GM12864 (cell line): ENCODE measurements at regions not wholly inside any gene's neighbourhood (a gene's known extent, or its start where the extent isn't known, plus 50 kb on each side); places are given as distances from the start of the nearest gene placed in this dataset.

Experiments
- DNase-seq: peaks from one replicate; pipeline ENCODE4 v3.0.0-alpha.2; 2011; ENCODE audit warnings: low read depth
- H3K4me3 ChIP-seq: 2 replicates; pipeline ENCODE4 v1.5.1; 2011; ENCODE audit warnings: mild to moderate bottlenecking, low read depth, low read length, control low read depth
- CTCF ChIP-seq: IDR thresholded peaks from 2 replicates; pipeline ENCODE4 v1.5.1; 2011; ENCODE audit warnings: low read depth, mild to moderate bottlenecking, moderate library complexity, low read length, control low read depth, inconsistent platforms; ENCODE audit errors: missing control alignments

- no peak for DNase-seq
- no peak for TF ChIP-seq CTCF
- no peak overlapping the region for H3K4me3 ChIP-seq
These were observed 772.7 kb downstream of the SEMA5A start for GRCh38 chr5:8773046-8773615.

GRCh38 chr5:8784692-8785091 lies 761.2 kb downstream of the SEMA5A start:
- no peak overlapping the region for H3K4me3 ChIP-seq
- no peak for DNase-seq
- TF ChIP-seq CTCF: no peak

- H3K4me3 ChIP-seq: no peak overlapping the region
- DNase-seq: no peak
- no peak for TF ChIP-seq CTCF
These were observed 757.6 kb downstream of the SEMA5A start for GRCh38 chr5:8788246-8788645.

- no peak for DNase-seq
- no peak overlapping the region for H3K4me3 ChIP-seq
- TF ChIP-seq CTCF: no peak
These were observed 740.2 kb downstream of the SEMA5A start for GRCh38 chr5:8805653-8806052.

GRCh38 chr5:8807636-8808035 lies 738.2 kb downstream of the SEMA5A start:
- no peak for TF ChIP-seq CTCF
- DNase-seq: no peak
- no peak overlapping the region for H3K4me3 ChIP-seq

GRCh38 chr5:8811581-8811980 lies 734.3 kb downstream of the SEMA5A start:
- no peak for TF ChIP-seq CTCF
- DNase-seq: no peak
- H3K4me3 ChIP-seq: no peak overlapping the region

GRCh38 chr5:8813180-8813579 lies 732.7 kb downstream of the SEMA5A start:
- no peak overlapping the region for H3K4me3 ChIP-seq
- no peak for DNase-seq
- no peak for TF ChIP-seq CTCF
